HepG2 (cell line): ENCODE measurements at regions not wholly inside any gene's neighbourhood (a gene's known extent, or its start where the extent isn't known, plus 50 kb on each side); places are given as distances from the start of the nearest gene placed in this dataset.

Experiments
- ATAC-seq: fragments of 200-7000 bp; cut with Tn5 transposase; 3 replicates; pipeline ENCODE4 v1.9.1; 2020; ENCODE audit warnings: mild to moderate bottlenecking, moderate library complexity
- BruUV-seq: library from RNA; stranded (reverse); fragments of 400-500 nt; replicated peaks from 2 replicates; lab custom pipeline; 2021; lab: Mats Ljungman, UMichigan
- CTCF ChIA-PET: fragments of 300-600 bp; formaldehyde crosslinking; extraction: SDS; loops from one replicate; lab custom pipeline; 2021; ENCODE audit warnings: low total read pairs, inconsistent platforms, low intra/inter-chr PET ratio; lab: Yijun Ruan, JAX
- POLR2A ChIA-PET: fragments of 350-600 bp; sonication (Branson Sonifier 250); formaldehyde crosslinking; loops from one replicate; lab custom pipeline; 2020; ENCODE audit warnings: antibody characterized with exemption, inconsistent platforms; lab: Yijun Ruan, JAX
- DNase-seq: peaks from one replicate; pipeline ENCODE4 v3.0.0-alpha.2; 2015; ENCODE audit warnings: low spot score
- FAIRE-seq: peaks from 3 replicates; lab custom pipeline; 2011; peaks lifted over from hg19 to GRCh38; lab: Jason Lieb, UNC
- H2AFZ ChIP-seq: one replicate; pipeline ENCODE4 v1.6.1; 2011; ENCODE audit warnings: low read length, inconsistent platforms
- H3K27ac ChIP-seq: fragments of 300-600 bp; 3 replicates; pipeline ENCODE4 v1.8.0; 2011; ENCODE audit warnings: mixed run types, mild to moderate bottlenecking, mixed read lengths, low read length, inconsistent platforms; ENCODE audit not compliant: insufficient read depth; ENCODE audit errors: extremely low read length
- H3K27me3 ChIP-seq, 2 experiments: fragments of 200-600 bp in 1 of 2; 2 replicates in 1 of 2; 3 replicates in 1 of 2; pipeline versions ENCODE4 v1.6.0 to v1.8.0; 2011; ENCODE audit warnings: low read length in 2 of 2, mild to moderate bottlenecking in 2 of 2, moderate library complexity in 2 of 2, inconsistent platforms in 1 of 2; ENCODE audit not compliant: insufficient read depth in 2 of 2, control insufficient read depth in 1 of 2
- H3K36me3 ChIP-seq, 2 experiments: fragments of 200-600 bp in 1 of 2; replicated peaks in 1 of 2; 2 replicates in 1 of 2; 3 replicates in 1 of 2; pipeline versions ENCODE4 v1.5.1 to v1.8.0; 2011; ENCODE audit warnings: low read length in 2 of 2, inconsistent platforms in 1 of 2; ENCODE audit not compliant: insufficient read depth in 2 of 2, control insufficient read depth in 1 of 2
- H3K4me1 ChIP-seq: 2 replicates; pipeline ENCODE4 v1.5.1; 2012; ENCODE audit warnings: low read length, inconsistent platforms; ENCODE audit not compliant: insufficient read depth
- H3K4me2 ChIP-seq: 2 replicates; pipeline ENCODE4 v1.6.0; 2011; ENCODE audit warnings: low read depth, low read length, inconsistent platforms
- H3K4me3 ChIP-seq, 3 experiments: fragments of 200-600 bp in 1 of 3; sonication (generic), shearing (Covaris generic) in 1 of 3; replicated peaks in 1 of 3; 2 replicates each; pipeline ENCODE4 v1.5.1; 2011 to 2016; ENCODE audit warnings: low read length in 3 of 3, inconsistent platforms in 2 of 3, low read depth in 2 of 3, mild to moderate bottlenecking in 2 of 3, control low read depth in 1 of 3, mixed read lengths in 1 of 3; ENCODE audit not compliant: insufficient read depth in 1 of 3
- H3K79me2 ChIP-seq: one replicate; pipeline ENCODE4 v1.6.1; 2011; ENCODE audit warnings: low read length, inconsistent platforms; ENCODE audit not compliant: insufficient read depth
- H3K9ac ChIP-seq: 2 replicates; pipeline ENCODE4 v1.6.0; 2011; ENCODE audit warnings: mild to moderate bottlenecking, low read depth, low read length, inconsistent platforms; ENCODE audit not compliant: insufficient read depth
- H3K9me3 ChIP-seq: 2 replicates; pipeline ENCODE4 v1.5.1; 2012; ENCODE audit warnings: mild to moderate bottlenecking, low read length
- H4K20me1 ChIP-seq: 2 replicates; pipeline ENCODE4 v1.6.0; 2011; ENCODE audit warnings: inconsistent platforms, mild to moderate bottlenecking, low read length, moderate library complexity; ENCODE audit not compliant: insufficient read depth
- CEBPG ChIP-seq: IDR thresholded peaks from 2 replicates; pipeline ENCODE4 v1.6.1; 2016
- CREB1 ChIP-seq, 2 experiments: fragments of 450-650 bp in 1 of 2; IDR thresholded peaks; 2 replicates each; pipeline ENCODE4 v1.6.1; 2016 to 2017; ENCODE audit warnings: control low read depth in 1 of 2, mild to moderate bottlenecking in 1 of 2, missing compliant biosample characterization in 1 of 2, missing genetic modification characterization in 1 of 2
- ELF3 ChIP-seq: IDR thresholded peaks from 2 replicates; pipeline ENCODE4 v1.6.1; 2016; ENCODE audit warnings: missing genetic modification reagents, missing compliant biosample characterization
- GLMP ChIP-seq: sonication (generic); formaldehyde crosslinking; IDR thresholded peaks from 2 replicates; pipeline ENCODE4 v1.9.0; 2021; ENCODE audit warnings: missing genetic modification reagents, mild to moderate bottlenecking, borderline replicate concordance
- KLF11 ChIP-seq: IDR thresholded peaks from 2 replicates; pipeline ENCODE4 v1.6.1; 2016; ENCODE audit warnings: missing compliant biosample characterization
- MBNL3 ChIP-seq: fragments of 250-450 bp; sonication (Bioruptor Pico); conservative IDR thresholded peaks from 2 replicates; pipeline ENCODE4 v1.8.0; 2022; ENCODE audit warnings: mild to moderate bottlenecking, inconsistent platforms
- RARA ChIP-seq: IDR thresholded peaks from 2 replicates; pipeline ENCODE4 v1.6.1; 2016; ENCODE audit warnings: missing genetic modification reagents, missing compliant biosample characterization
- RFX5 ChIP-seq: IDR thresholded peaks from 2 replicates; pipeline ENCODE4 v1.6.1; 2011; ENCODE audit warnings: low read depth, low read length, improper control_type of control experiment
- RORA ChIP-seq: sonication (generic); formaldehyde crosslinking; IDR thresholded peaks from 2 replicates; pipeline ENCODE4 v1.5.0; 2020; ENCODE audit warnings: mild to moderate bottlenecking, missing genetic modification reagents, moderate library complexity
- TCF12 ChIP-seq, 2 experiments: fragments of 450-650 bp in 1 of 2; sonication (generic) in 1 of 2; formaldehyde crosslinking in 1 of 2; IDR thresholded peaks; 2 replicates each; pipeline versions ENCODE4 v1.6.1 to v1.8.0; 2017 to 2022; ENCODE audit warnings: antibody characterized with exemption in 1 of 2, mild to moderate bottlenecking in 1 of 2, missing genetic modification reagents in 1 of 2, moderate library complexity in 1 of 2
- TGIF2 ChIP-seq: IDR thresholded peaks from 2 replicates; pipeline ENCODE4 v1.6.1; 2016; ENCODE audit warnings: control low read depth, missing compliant biosample characterization
- THYN1 ChIP-seq: sonication (generic); formaldehyde crosslinking; IDR thresholded peaks from 2 replicates; pipeline ENCODE4 v1.8.1; 2023; ENCODE audit warnings: low read depth, mild to moderate bottlenecking, moderate library complexity, missing genetic modification reagents, borderline replicate concordance
- ZMYM4 ChIP-seq: sonication (generic); formaldehyde crosslinking; IDR thresholded peaks from 2 replicates; pipeline ENCODE4 v1.8.1; 2023; ENCODE audit warnings: mild to moderate bottlenecking, missing genetic modification reagents
- ZNF253 ChIP-seq: sonication (generic); formaldehyde crosslinking; IDR thresholded peaks from 2 replicates; pipeline ENCODE4 v1.8.0; 2022; ENCODE audit warnings: mild to moderate bottlenecking, missing genetic modification reagents, borderline replicate concordance
- ZNF484 ChIP-seq: sonication (generic); formaldehyde crosslinking; IDR thresholded peaks from 2 replicates; pipeline ENCODE4 v1.5.1; 2020; ENCODE audit warnings: mild to moderate bottlenecking, low read depth, missing genetic modification reagents, borderline replicate concordance
- ZNF724P ChIP-seq: sonication (generic); formaldehyde crosslinking; IDR thresholded peaks from 2 replicates; pipeline ENCODE4 v1.8.0; 2022; ENCODE audit warnings: missing genetic modification reagents, borderline replicate concordance
- ZSCAN20 ChIP-seq: sonication (generic); formaldehyde crosslinking; IDR thresholded peaks from 2 replicates; pipeline ENCODE4 v1.4.0; 2020; ENCODE audit warnings: missing genetic modification reagents, mild to moderate bottlenecking, borderline replicate concordance
- WGBS: methylation state at CpG from one replicate; pipeline ENCODE4 v1.1.6; 2017; ENCODE audit warnings: low lambda C conversion rate; 5-methylcytosine and 5-hydroxymethylcytosine counted together
- in situ Hi-C: cut with HindIII; loops from 2 replicates; pipeline ENCODE4 v1.10.0; 2017; ENCODE audit warnings: low pct_unique_long_range_greater_than_20kb; ENCODE audit not compliant: extremely low pct_ligation_motif_present
- intact Hi-C: fragments of 100-400 bp; cut with micrococcal nuclease; formaldehyde crosslinking; loops from one replicate; pipeline ENCODE4 v1.10.0; 2022; ENCODE audit not compliant: unreplicated experiment
- TF ChIP-seq, protein P1 (sequence below): sonication (generic); formaldehyde crosslinking; IDR thresholded peaks from 2 replicates; pipeline ENCODE4 v1.9.0; 2021; ENCODE audit warnings: missing genetic modification reagents, borderline replicate concordance
- TF ChIP-seq, protein P2 (sequence below): IDR thresholded peaks from 2 replicates; pipeline ENCODE4 v1.6.1; 2016; ENCODE audit warnings: low read depth, borderline replicate concordance
- TF ChIP-seq, protein P3 (sequence below): IDR thresholded peaks from 2 replicates; pipeline ENCODE4 v1.6.1; 2016; ENCODE audit warnings: missing genetic modification reagents, missing compliant biosample characterization

GRCh38 chr19:30091856-30092255 is 149.8 kb downstream of the URI1 start (continued):
- TF ChIP-seq GLMP (CRISPR knock-in tag) = no peak
- TF ChIP-seq ZMYM4 = no peak
- TF ChIP-seq, all 625 proteins: peak for 0

- in situ Hi-C loops (no loop called here), intact Hi-C loops (no loop called here)
- Histone ChIP-seq H4K20me1 (no peaks in the 10 kb centered on the region), H2AFZ (no peak overlapping the region), H3K9me3 (no peaks in the 10 kb centered on the region), H3K36me3 (no peaks in the 10 kb centered on the region), H3K79me2 (no peaks in the 10 kb centered on the region), H3K4me2 (no peak overlapping the region), H3K27ac (no peak overlapping the region), H3K4me3 (no peak overlapping the region), H3K27me3 (peaks cover 6 to 10% of the 10 kb centered on the region in 2 experiments; a peak in 4 of 5 replicates), H3K9ac (no peak overlapping the region), H3K4me1 (no peaks in the 10 kb centered on the region)
- ATAC-seq = no peak
- 51% methylated on average over 4 of the region's 14 CpGs for WGBS
- DNase-seq = no peak
- ChIA-PET POLR2A (no interaction called here), CTCF (no interaction called here)
- TF ChIP-seq CEBPG (CRISPR knock-in tag) (no peak), ELF3 (CRISPR knock-in tag) (no peak), ZNF253 (CRISPR knock-in tag) (no peak), ZSCAN20 (CRISPR knock-in tag) (no peak), MBNL3 (CRISPR knock-in tag) (no peak), CREB1 (IDR thresholded peaks at IDR 0.05) (no peak), CREB1 (CRISPR knock-in tag; IDR thresholded peaks at IDR 0.05) (no peak), THYN1 (CRISPR knock-in tag) (no peak), TCF12 (IDR thresholded peaks at IDR 0.05) (no peak), TCF12 (CRISPR knock-in tag; IDR thresholded peaks at IDR 0.05) (no peak), RARA (CRISPR knock-in tag) (no peak), RORA (CRISPR knock-in tag) (no peak), KLF11 (CRISPR knock-in tag) (no peak), ZNF724P (CRISPR knock-in tag) (no peak), TGIF2 (CRISPR knock-in tag) (no peak), RFX5 (no peak), ZNF484 (CRISPR knock-in tag) (no peak)
- TF ChIP-seq, protein P1, sequence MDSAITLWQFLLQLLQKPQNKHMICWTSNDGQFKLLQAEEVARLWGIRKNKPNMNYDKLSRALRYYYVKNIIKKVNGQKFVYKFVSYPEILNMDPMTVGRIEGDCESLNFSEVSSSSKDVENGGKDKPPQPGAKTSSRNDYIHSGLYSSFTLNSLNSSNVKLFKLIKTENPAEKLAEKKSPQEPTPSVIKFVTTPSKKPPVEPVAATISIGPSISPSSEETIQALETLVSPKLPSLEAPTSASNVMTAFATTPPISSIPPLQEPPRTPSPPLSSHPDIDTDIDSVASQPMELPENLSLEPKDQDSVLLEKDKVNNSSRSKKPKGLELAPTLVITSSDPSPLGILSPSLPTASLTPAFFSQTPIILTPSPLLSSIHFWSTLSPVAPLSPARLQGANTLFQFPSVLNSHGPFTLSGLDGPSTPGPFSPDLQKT = no peak
- TF ChIP-seq, protein P2, sequence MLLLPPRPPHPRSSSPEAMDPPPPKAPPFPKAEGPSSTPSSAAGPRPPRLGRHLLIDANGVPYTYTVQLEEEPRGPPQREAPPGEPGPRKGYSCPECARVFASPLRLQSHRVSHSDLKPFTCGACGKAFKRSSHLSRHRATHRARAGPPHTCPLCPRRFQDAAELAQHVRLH (CRISPR knock-in tag) = no peak
- TF ChIP-seq, protein P3, sequence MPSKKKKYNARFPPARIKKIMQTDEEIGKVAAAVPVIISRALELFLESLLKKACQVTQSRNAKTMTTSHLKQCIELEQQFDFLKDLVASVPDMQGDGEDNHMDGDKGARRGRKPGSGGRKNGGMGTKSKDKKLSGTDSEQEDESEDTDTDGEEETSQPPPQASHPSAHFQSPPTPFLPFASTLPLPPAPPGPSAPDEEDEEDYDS (CRISPR knock-in tag) = no peak
- no TSS peak for BruUV-seq
- no peak for FAIRE-seq
Observed at GRCh38 chr19:30092721-30093569, 150.9 kb downstream of the URI1 start.
